ENCODE measurements at regions not wholly inside any gene's neighbourhood (a gene's known extent, or its start where the extent isn't known, plus 50 kb on each side); places are given as distances from the start of the nearest gene placed in this dataset.

- no peak for TF ChIP-seq POLR2A (IDR thresholded peaks at IDR 0.05)
- TF ChIP-seq, protein P1, sequence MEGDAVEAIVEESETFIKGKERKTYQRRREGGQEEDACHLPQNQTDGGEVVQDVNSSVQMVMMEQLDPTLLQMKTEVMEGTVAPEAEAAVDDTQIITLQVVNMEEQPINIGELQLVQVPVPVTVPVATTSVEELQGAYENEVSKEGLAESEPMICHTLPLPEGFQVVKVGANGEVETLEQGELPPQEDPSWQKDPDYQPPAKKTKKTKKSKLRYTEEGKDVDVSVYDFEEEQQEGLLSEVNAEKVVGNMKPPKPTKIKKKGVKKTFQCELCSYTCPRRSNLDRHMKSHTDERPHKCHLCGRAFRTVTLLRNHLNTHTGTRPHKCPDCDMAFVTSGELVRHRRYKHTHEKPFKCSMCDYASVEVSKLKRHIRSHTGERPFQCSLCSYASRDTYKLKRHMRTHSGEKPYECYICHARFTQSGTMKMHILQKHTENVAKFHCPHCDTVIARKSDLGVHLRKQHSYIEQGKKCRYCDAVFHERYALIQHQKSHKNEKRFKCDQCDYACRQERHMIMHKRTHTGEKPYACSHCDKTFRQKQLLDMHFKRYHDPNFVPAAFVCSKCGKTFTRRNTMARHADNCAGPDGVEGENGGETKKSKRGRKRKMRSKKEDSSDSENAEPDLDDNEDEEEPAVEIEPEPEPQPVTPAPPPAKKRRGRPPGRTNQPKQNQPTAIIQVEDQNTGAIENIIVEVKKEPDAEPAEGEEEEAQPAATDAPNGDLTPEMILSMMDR (IDR thresholded peaks at IDR 0.05): no peak
Measured at GRCh38 chr14:85123755-85124154, 406.2 kb upstream of the FLRT2 start.
